HAP-1 (cell line): ENCODE measurements at regions not wholly inside any gene's neighbourhood (a gene's known extent, or its start where the extent isn't known, plus 50 kb on each side); places are given as distances from the start of the nearest gene placed in this dataset.
"Not testable (repeated sequence)": the region's sequence is repeated elsewhere in the genome, so short reads cannot be mapped to it uniquely, and the experiment has no call there.

ENCODE experiments used
- DNase-seq, 2 experiments: peaks; one replicate each; pipeline ENCODE4 v3.0.0-alpha.2; 2016 to 2020; ENCODE audit warnings: low spot score in 2 of 2
- H3K27me3 ChIP-seq: fragments of 250-450 bp; sonication (Bioruptor Pico); 2 replicates; pipeline ENCODE4 v1.5.1; 2020; ENCODE audit warnings: low read depth, mild to moderate bottlenecking, moderate library complexity
- H3K36me3 ChIP-seq: fragments of 250-450 bp; sonication (Bioruptor Pico); replicated peaks from 2 replicates; pipeline ENCODE4 v1.5.1; 2020; ENCODE audit warnings: mild to moderate bottlenecking
- H3K4me1 ChIP-seq: fragments of 250-450 bp; sonication (Bioruptor Pico); 2 replicates; pipeline ENCODE4 v1.5.1; 2020; ENCODE audit warnings: mild to moderate bottlenecking
- H3K4me3 ChIP-seq: fragments of 250-450 bp; sonication (Bioruptor Pico); 2 replicates; pipeline ENCODE4 v1.5.1; 2020; ENCODE audit warnings: mild to moderate bottlenecking, moderate library complexity
- H3K9me3 ChIP-seq: fragments of 250-450 bp; sonication (Bioruptor Pico); 2 replicates; pipeline ENCODE4 v1.5.1; 2020; ENCODE audit warnings: mild to moderate bottlenecking, moderate library complexity
- in situ Hi-C: fragments of 300-500 bp; cut with MboI; formaldehyde crosslinking; loops from 3 replicates; pipeline ENCODE4 v1.14.3; 2020; ENCODE audit warnings: low sequenced_read_pairs, inconsistent platforms, mixed read lengths

- Histone ChIP-seq H3K4me1 (peaks cover 13% of the 10 kb centered on the region), H3K9me3 (no peaks in the 10 kb centered on the region), H3K4me3 (no peak overlapping the region), H3K27me3 (no peaks in the 10 kb centered on the region), H3K36me3 (no peaks in the 10 kb centered on the region)
- in situ Hi-C loops = no loop called here
- DNase-seq = peak in 1 of 2 experiments; percentile 35
These were observed 844.7 kb downstream of the DIPK2A start for GRCh38 chr3:144816323-144816722.

DNA sequence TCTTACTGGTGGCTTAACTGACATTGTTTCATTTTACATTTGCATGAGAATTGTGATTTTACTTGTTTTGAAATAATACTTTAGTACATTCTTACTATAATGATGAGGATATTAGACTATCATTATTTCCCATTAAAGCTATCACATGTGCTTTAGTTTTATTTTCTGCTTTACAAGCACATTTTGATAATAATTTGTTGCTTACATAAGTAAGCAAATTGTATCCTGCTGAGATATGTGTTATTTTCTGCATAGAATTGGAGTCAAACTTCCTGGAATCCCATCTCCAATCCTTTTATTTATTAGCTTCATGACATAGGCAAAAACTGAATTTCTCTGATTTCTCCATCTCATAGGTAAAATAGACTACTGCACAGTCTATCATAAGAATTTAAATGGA is 847.4 kb downstream of the DIPK2A start:
- H3K27me3 ChIP-seq = no peaks in the 10 kb centered on the region
- DNase-seq = no peak
- in situ Hi-C loops = no loop called here
- no peaks in the 10 kb centered on the region for H3K9me3 ChIP-seq
- no peaks in the 10 kb centered on the region for H3K36me3 ChIP-seq
- H3K4me1 ChIP-seq = peaks cover 13% of the 10 kb centered on the region
- no peak overlapping the region for H3K4me3 ChIP-seq

GRCh38 chr3:144820232-144820631 is 848.6 kb downstream of the DIPK2A start:
- H3K36me3 ChIP-seq, H3K9me3 ChIP-seq, DNase-seq, H3K4me3 ChIP-seq, in situ Hi-C loops, H3K27me3 ChIP-seq: not testable (repeated sequence)
- H3K4me1 ChIP-seq = peaks cover 13% of the 10 kb centered on the region

GRCh38 chr3:144820726-144821125 is 849.1 kb downstream of the DIPK2A start:
- in situ Hi-C loops = no loop called here

DNA sequence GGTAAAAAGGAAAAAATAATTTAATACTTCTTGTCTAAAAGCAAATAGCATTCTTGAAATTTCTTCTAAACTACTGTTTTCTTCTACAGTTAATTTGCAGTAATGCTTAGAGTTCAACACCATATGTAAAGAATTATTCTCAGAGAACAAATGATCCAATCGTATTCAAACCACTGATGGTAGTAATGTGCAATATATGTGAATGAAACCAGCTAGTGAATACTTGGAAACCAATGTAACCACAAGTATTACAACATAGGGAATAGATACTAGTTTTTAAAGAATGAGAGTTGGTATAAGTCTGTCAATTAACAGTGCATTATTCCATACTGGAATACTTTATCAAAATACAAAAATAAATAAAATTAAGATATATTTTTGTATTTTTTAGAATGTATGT is 850.0 kb downstream of the DIPK2A start:
- no peak for DNase-seq
- in situ Hi-C loops = no loop called here

More at GRCh38 chr3:144820726-144821125, 849.1 kb downstream of the DIPK2A start:
- no peak overlapping the region for H3K4me3 ChIP-seq
- peaks cover 13% of the 10 kb centered on the region for H3K4me1 ChIP-seq
- no peak for DNase-seq
- H3K9me3 ChIP-seq = no peaks in the 10 kb centered on the region
- no peaks in the 10 kb centered on the region for H3K27me3 ChIP-seq
- no peaks in the 10 kb centered on the region for H3K36me3 ChIP-seq

GRCh38 chr3:144822671-144823070 is 851.0 kb downstream of the DIPK2A start:
- H3K27me3 ChIP-seq = no peaks in the 10 kb centered on the region
- no peak overlapping the region for H3K4me3 ChIP-seq
- no peaks in the 10 kb centered on the region for H3K9me3 ChIP-seq
- in situ Hi-C loops = no loop called here
- no peak for DNase-seq
- H3K4me1 ChIP-seq = no peaks in the 10 kb centered on the region
- no peaks in the 10 kb centered on the region for H3K36me3 ChIP-seq

More for the DNA sequence above, 850.0 kb downstream of the DIPK2A start:
- H3K27me3 ChIP-seq = no peaks in the 10 kb centered on the region
- peaks cover 4% of the 10 kb centered on the region for H3K4me1 ChIP-seq
- H3K4me3 ChIP-seq = no peak overlapping the region
- no peaks in the 10 kb centered on the region for H3K9me3 ChIP-seq
- no peaks in the 10 kb centered on the region for H3K36me3 ChIP-seq

DNA sequence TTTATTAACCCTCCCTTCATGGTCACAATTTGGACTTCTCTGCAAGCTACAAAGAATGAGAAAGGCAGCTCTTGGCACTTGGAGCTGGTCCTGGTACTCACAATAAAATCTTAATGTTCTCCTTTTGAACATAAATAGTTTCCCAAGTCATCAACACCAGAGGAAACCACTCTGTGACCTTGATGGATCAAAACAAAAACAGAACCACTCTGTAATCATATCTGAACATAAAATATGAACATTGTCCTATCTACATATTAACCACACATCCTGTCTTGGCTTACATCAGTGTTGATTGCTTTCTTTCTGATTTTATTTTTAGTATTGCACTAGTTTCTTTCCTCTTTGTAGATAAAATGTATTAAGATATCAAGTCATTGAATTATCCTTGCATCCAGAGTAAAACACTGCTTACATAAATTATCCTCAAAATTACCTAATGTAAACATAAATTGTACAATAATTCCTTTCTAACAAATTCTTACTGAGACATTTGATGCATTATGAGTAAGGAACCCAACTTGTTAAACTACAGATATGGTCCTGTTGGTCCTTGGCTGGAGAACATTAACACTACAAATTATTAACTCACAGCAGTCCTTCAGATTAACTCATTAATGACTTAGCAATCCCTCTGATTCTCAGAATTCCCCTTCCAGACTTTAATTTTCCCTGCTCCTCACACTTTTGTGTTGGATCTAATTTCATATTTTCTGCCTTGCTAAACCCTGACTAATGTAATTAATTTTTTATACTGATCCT is 860.5 kb downstream of the DIPK2A start:
- no peak overlapping the region for H3K4me3 ChIP-seq
- DNase-seq = no peak
- in situ Hi-C loops = no loop called here
- no peaks in the 10 kb centered on the region for H3K4me1 ChIP-seq
- H3K27me3 ChIP-seq = no peaks in the 10 kb centered on the region
- H3K36me3 ChIP-seq = no peaks in the 10 kb centered on the region
- no peaks in the 10 kb centered on the region for H3K9me3 ChIP-seq

DNA sequence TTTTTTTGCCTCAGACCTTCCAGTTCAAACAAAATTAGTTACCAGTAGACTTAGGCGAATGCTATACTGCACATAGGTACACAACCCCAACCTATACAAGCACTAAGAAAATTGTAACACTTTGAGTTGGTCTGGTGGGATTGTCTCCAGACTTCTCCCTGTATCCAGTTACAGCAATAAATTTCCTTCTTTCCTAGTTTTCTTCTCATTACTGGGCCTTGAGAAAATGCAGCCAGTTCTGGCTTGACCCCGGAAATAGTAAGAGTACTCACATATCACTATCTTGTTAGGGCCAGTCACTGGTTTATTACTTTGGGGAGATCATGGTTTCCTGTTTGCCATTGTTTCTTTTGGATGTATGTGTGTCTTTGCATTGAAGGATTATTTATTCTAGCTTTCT is 868.4 kb downstream of the DIPK2A start:
- DNase-seq = no peak
- Histone ChIP-seq H3K36me3 (no peaks in the 10 kb centered on the region), H3K4me1 (no peaks in the 10 kb centered on the region; the same call in 1 of the 2 replicates), H3K4me3 (no peak overlapping the region), H3K9me3 (peaks cover 7% of the 10 kb centered on the region), H3K27me3 (no peaks in the 10 kb centered on the region)
- in situ Hi-C loops = no loop called here

DNA sequence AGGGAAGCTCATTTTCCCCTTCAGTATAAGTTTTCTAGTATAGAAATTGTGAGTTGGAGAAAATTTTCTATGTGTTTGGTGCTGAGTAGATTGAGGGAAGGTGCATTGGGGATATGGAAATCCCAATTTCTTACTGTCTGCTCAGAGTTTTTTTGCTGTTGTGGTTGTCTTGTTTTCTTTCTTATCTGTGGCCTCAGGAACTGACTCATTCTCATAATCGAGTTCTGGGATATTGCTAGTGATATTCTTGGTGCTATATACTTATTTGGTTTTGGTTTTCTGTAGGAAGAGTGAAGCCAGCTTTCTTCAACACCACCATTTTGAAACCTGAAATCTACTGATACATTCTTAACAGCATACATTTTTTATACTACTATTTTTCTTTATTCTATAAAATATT is 869.2 kb downstream of the DIPK2A start:
- Histone ChIP-seq H3K9me3 (peaks cover 7% of the 10 kb centered on the region), H3K4me3 (no peak overlapping the region), H3K4me1 (no peaks in the 10 kb centered on the region; the same call in 1 of the 2 replicates), H3K27me3 (no peaks in the 10 kb centered on the region), H3K36me3 (no peaks in the 10 kb centered on the region)
- in situ Hi-C loops = no loop called here
- no peak for DNase-seq

GRCh38 chr3:144843099-144843498 is 871.5 kb downstream of the DIPK2A start:
- Histone ChIP-seq H3K27me3 (no peaks in the 10 kb centered on the region), H3K36me3 (no peaks in the 10 kb centered on the region), H3K4me1 (no peaks in the 10 kb centered on the region; the same call in 1 of the 2 replicates), H3K9me3 (peaks cover 3% of the 10 kb centered on the region; the same call in 1 of the 2 replicates), H3K4me3 (no peak overlapping the region)
- in situ Hi-C loops = no loop called here
- DNase-seq = no peak

GRCh38 chr3:144852999-144853398 is 881.4 kb downstream of the DIPK2A start:
- no peaks in the 10 kb centered on the region for H3K4me1 ChIP-seq
- DNase-seq = no peak
- H3K4me3 ChIP-seq = no peak overlapping the region
- no peaks in the 10 kb centered on the region for H3K27me3 ChIP-seq
- no peaks in the 10 kb centered on the region for H3K9me3 ChIP-seq
- H3K36me3 ChIP-seq = no peaks in the 10 kb centered on the region
- in situ Hi-C loops = no loop called here

- H3K4me1 ChIP-seq, DNase-seq, in situ Hi-C loops, H3K4me3 ChIP-seq, H3K27me3 ChIP-seq, H3K36me3 ChIP-seq, H3K9me3 ChIP-seq: not testable (repeated sequence)
These were observed 882.4 kb downstream of the DIPK2A start for GRCh38 chr3:144854020-144854419.

GRCh38 chr3:144859161-144859560 is 887.5 kb downstream of the DIPK2A start:
- DNase-seq = no peak
- in situ Hi-C loops = no loop called here
- no peaks in the 10 kb centered on the region for H3K36me3 ChIP-seq
- no peaks in the 10 kb centered on the region for H3K4me1 ChIP-seq
- no peaks in the 10 kb centered on the region for H3K9me3 ChIP-seq
- no peak overlapping the region for H3K4me3 ChIP-seq
- H3K27me3 ChIP-seq = no peaks in the 10 kb centered on the region

- H3K36me3 ChIP-seq = no peaks in the 10 kb centered on the region
- in situ Hi-C loops = no loop called here
- no peaks in the 10 kb centered on the region for H3K4me1 ChIP-seq
- H3K27me3 ChIP-seq = no peaks in the 10 kb centered on the region
- no peaks in the 10 kb centered on the region for H3K9me3 ChIP-seq
- no peak for DNase-seq
- H3K4me3 ChIP-seq = no peak overlapping the region
These were observed 893.0 kb downstream of the DIPK2A start for GRCh38 chr3:144864646-144865045.

DNA sequence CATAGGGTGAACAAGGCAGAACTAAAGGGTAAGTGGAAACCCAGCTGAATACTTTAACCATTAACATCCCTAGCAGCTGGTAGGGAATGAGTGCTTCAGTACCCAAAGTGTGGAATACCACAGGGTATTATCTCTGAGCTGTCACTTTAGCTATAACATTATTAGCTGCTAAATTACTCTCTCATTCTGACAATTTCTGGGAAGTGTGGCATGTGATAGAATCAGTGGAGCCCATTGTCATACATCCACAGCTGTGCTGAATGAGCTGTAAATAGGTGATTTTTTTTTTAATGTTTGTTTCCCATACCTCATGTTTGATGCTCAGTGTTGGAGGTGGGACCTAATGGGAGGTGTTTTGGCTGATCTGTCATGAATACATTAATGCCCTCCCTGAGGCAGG is 894.3 kb downstream of the DIPK2A start:
- Histone ChIP-seq H3K4me3 (no peak overlapping the region), H3K27me3 (no peaks in the 10 kb centered on the region), H3K36me3 (no peaks in the 10 kb centered on the region), H3K4me1 (no peaks in the 10 kb centered on the region), H3K9me3 (no peaks in the 10 kb centered on the region)
- in situ Hi-C loops = no loop called here
- DNase-seq = no peak
